Skeletal muscle satellite cell (primary cell): ENCODE measurements at regions not wholly inside any gene's neighbourhood (a gene's known extent, or its start where the extent isn't known, plus 50 kb on each side); places are given as distances from the start of the nearest gene placed in this dataset.
"Not testable (repeated sequence)": the region's sequence is repeated elsewhere in the genome, so short reads cannot be mapped to it uniquely, and the experiment has no call there.

Source experiments
- H3K27me3 ChIP-seq: 2 replicates; pipeline ENCODE4 v1.7.0; 2013; ENCODE audit warnings: low read length; ENCODE audit not compliant: control insufficient read depth, insufficient read depth
- H3K36me3 ChIP-seq: 2 replicates; pipeline ENCODE4 v1.7.0; 2013; ENCODE audit warnings: mild to moderate bottlenecking, control low read depth, low read length; ENCODE audit not compliant: insufficient read depth
- H3K4me1 ChIP-seq: 2 replicates; pipeline ENCODE4 v1.7.0; 2013; ENCODE audit warnings: low read length; ENCODE audit not compliant: control insufficient read depth, insufficient read depth
- H3K4me2 ChIP-seq: 2 replicates; pipeline ENCODE4 v1.7.0; 2013; ENCODE audit warnings: mild to moderate bottlenecking, low read length
- H3K4me3 ChIP-seq: 2 replicates; pipeline ENCODE4 v1.7.0; 2013; ENCODE audit warnings: low read length
- H3K9ac ChIP-seq: 2 replicates; pipeline ENCODE4 v1.7.0; 2013; ENCODE audit warnings: mild to moderate bottlenecking, low read depth, low read length, moderate library complexity
- H3K9me3 ChIP-seq: replicated peaks from 2 replicates; pipeline ENCODE4 v1.7.0; 2013; ENCODE audit warnings: mild to moderate bottlenecking, control low read depth, low read length

DNA sequence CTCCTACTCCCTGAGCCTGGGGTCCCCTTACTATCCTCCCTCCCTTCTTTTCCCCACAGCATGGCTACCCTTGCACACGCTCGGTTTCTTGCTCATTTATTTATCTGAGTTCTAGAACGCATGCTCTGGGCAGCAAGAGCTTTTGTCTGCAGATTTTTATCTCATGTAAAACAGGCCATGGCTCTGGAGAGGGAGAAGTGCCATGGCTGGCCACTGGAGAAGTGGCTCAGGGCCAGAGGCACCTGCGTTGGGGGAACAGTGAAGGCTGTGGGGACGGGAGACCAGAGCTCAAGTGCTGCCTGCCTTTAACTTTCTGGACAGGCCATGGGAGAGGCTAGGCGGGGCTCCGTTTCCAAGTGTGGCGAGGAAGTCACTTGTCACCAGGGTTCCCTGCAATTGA, 177.7 kb upstream of the SULF2 start:
- Histone ChIP-seq H3K36me3 (no peaks in the 10 kb centered on the region), H3K4me3 (no peak overlapping the region), H3K4me2 (no peak overlapping the region), H3K9me3 (peaks cover 6% of the 10 kb centered on the region), H3K27me3 (no peaks in the 10 kb centered on the region), H3K4me1 (no peaks in the 10 kb centered on the region), H3K9ac (no peak overlapping the region)

DNA sequence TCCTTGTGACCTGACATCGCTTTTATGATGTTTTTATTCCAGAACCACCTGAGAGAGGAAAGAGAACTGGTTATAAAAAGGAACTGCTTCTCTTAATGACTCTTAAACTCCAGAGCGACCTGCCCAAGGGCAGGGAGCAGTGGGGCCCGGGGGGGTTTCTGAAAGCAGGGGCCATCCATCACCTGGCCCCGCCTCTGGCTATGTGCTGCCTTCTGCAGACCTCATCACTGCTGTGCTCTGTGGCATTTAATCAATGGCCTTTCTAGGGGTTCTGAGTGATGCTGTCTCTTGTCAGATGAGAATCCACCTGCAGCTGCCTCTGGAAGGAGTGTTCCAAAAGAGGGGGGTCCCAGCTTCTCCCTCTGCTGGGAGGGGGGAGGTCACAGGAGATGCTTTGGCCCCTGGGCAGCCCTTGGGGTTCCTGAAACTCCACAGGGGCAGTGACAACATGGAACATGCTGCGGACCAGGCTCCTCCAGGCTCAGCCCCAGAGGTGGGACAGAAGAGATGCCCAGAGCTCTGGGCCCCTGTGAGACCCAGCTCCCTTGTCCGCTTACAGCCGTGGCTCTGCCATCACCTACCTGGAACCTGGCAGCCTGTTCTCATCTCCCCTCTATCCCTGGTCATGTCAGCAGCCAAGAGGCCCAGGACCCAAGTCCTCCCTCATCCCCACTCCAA, 177.1 kb upstream of the SULF2 start:
- no peaks in the 10 kb centered on the region for H3K4me1 ChIP-seq
- H3K9ac ChIP-seq, result no peak overlapping the region
- H3K27me3 ChIP-seq, result no peaks in the 10 kb centered on the region
- H3K9me3 ChIP-seq, result peaks cover 6% of the 10 kb centered on the region
- no peaks in the 10 kb centered on the region for H3K36me3 ChIP-seq
- H3K4me2 ChIP-seq, result no peak overlapping the region
- no peak overlapping the region for H3K4me3 ChIP-seq

DNA sequence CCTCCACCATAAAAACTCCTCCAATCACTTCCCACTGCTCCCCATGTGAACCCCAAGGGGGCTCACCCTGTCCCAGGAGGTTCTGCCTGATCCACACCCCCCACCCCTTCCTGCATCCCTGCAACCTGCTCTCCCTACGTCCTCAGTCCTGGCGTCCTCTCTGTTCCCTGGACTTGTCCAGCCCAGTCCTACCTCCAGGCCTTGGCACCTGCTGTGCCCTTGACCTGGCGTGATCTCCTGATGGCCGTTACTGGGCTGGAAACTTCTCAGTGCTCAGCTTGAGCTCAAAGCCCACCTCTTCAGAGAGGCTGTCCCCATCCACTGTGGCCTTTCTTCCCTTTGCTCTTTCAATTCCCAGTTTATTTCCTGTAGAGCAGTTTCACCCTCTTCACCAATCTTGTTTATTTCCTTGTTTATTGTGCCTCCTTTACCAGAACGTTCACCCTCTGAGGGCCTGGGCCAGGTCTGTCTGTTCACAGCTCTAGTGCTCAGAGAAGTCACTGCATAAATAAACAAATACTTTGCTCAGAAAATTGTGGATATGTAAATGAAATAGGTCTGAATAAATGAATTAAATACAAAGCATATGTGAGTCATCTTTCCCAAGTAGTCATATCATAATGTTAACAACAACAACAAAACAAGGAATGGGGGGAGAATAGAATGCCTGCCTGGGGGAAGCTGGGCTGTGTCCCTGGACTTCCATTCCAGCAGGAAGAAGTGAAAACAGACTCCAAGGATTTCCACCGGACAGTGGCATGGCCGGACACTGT, 175.7 kb upstream of the SULF2 start:
- H3K4me2 ChIP-seq, result no peak overlapping the region
- H3K4me1 ChIP-seq, result no peaks in the 10 kb centered on the region
- no peaks in the 10 kb centered on the region for H3K36me3 ChIP-seq
- no peaks in the 10 kb centered on the region for H3K27me3 ChIP-seq
- H3K9ac ChIP-seq, result no peak overlapping the region
- peaks cover 6% of the 10 kb centered on the region for H3K9me3 ChIP-seq
- no peak overlapping the region for H3K4me3 ChIP-seq

DNA sequence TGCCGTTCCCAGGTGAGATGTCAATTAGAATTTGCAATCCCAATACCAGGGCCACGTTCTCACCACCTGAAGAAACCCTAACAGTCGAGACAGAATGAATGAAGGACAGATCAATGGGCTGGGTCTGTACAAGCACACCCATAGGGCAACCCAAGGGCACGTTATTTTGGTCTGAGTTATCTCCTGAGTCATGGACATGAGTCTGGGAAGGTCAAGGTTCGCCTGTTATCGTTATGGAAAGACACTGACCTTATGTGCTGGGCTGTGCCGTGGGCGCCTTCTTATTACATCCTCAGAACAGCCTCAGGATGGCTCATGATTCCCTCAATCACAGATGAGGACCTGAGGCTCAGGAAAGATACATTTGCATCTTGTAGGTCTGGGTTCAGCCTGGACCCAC, 175.0 kb upstream of the SULF2 start:
- H3K27me3 ChIP-seq, result no peaks in the 10 kb centered on the region
- peaks cover 6% of the 10 kb centered on the region for H3K9me3 ChIP-seq
- H3K9ac ChIP-seq, result no peak overlapping the region
- H3K4me1 ChIP-seq, result no peaks in the 10 kb centered on the region
- no peak overlapping the region for H3K4me2 ChIP-seq
- H3K36me3 ChIP-seq, result no peaks in the 10 kb centered on the region
- no peak overlapping the region for H3K4me3 ChIP-seq

DNA sequence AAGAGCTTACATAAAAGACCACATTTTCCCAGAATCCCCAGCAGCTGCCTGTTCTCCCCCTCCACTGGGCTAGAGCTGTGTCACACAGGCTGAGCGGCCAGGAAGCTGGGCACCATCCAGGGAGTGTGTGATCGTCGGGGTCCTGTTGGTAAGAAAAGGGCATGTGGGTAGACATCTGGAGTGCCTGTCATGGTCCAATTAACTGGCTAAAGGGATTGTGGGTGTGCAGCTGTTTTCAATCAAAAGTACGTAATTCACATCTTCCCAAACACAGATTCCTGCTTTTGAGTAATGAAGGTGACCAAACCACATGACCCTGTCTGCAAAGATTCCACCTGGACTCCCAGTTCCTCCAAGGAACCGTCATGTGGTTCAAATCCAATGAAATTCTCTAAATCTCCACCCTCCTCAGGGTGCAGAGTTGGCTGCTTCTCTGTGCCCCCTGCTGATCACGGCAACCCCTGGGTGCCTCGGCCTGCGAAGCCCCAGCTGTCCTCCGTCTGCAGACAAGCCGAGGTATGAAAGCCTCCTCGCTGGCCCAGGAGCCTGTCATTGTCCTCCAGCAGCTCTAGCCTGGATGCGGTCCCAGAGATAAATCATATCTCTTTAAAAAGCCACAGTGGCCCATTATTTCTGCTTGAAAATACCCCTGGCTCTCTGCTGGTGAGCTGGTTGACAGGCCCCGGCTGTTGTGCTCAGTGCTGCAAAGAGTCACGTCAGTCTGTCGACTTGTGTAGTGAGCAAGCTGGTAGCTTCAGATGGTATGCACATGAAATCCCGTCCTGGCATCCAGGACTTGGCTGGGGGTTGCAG, 172.9 kb upstream of the SULF2 start:
- not testable (repeated sequence) for H3K4me2 ChIP-seq, H3K4me3 ChIP-seq, H3K9ac ChIP-seq, H3K27me3 ChIP-seq, H3K9me3 ChIP-seq, H3K36me3 ChIP-seq, H3K4me1 ChIP-seq

DNA sequence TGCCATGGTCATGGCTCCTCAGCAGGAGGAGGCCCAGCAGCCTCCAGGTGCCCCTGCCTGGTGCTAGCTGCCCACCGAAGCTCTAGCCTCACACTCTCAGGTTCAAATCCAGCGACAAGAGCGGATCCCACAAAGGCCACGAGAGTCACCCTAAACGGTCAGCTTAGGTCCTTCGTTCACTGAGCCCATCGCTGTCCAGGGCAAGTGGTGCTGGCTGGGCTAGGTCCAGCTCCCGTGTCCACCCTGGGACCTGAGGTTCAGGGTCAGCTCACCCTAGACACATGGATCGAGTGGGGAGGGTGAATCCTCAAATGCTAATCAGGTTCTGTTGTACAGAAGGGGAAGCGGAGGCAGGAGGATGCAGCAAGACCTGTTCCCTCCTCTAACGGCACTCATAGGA, 171.9 kb upstream of the SULF2 start:
- Histone ChIP-seq H3K27me3 (no peaks in the 10 kb centered on the region), H3K4me2 (no peak overlapping the region), H3K4me3 (no peak overlapping the region), H3K9me3 (peaks cover 11% of the 10 kb centered on the region), H3K9ac (no peak overlapping the region), H3K36me3 (no peaks in the 10 kb centered on the region), H3K4me1 (no peaks in the 10 kb centered on the region)

DNA sequence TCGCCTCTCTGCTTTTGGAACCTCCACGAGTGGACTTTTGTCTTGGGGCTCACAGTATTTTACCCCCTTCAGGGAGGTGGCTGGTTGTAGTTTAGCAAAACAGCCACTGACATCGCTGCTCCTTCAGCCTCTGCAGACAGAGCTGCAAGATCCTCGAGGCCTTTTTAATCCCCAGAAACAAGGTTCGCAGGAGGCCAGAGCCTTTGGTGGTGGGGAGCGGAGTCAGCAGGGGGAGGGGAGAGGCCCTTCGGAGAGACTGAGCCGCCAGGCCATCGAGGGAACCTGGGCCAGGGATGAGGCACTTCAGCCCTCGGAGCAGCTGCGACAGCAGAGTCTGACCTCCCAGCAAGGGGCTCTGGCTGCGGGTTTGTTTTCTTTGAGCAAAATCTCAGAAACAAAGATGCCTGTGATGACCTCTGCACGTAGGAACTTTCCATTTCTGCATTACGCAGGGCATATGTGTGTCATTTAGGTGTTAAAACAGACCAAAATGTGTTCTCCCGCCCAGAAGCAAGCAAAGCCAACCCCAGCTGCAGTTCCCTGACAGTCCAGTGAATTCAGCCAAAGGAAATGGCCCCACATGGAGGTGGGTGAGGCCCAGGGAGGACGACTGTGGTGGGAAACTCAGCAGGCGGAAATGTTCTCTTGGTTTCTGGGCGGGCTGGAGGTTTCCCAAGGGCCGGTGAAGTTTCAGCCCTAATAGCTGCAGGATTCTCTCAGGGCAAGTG, 171.2 kb upstream of the SULF2 start:
- Histone ChIP-seq H3K9me3 (peaks cover 11% of the 10 kb centered on the region), H3K4me2 (no peak overlapping the region), H3K4me1 (no peaks in the 10 kb centered on the region), H3K4me3 (no peak overlapping the region), H3K9ac (no peak overlapping the region), H3K36me3 (no peaks in the 10 kb centered on the region), H3K27me3 (no peaks in the 10 kb centered on the region)

DNA sequence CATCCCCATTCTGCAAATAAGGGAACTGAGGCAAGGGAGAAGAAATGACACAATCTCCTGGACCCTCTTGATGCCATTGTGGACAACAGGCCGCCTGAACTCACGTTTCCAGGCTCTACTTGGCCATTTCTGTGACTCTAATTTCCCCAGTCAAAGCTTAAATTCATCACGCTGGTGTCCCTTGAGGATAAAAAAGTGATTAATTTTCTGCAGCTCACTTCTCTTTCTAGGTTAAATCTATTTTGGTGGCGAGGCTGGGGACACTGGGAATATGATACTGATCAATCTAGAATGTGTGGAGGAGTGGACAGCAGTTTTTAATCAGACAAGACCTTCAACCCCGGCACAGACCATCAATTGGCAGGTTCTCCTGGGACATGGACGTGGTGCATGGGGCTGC, 168.2 kb upstream of the SULF2 start:
- no peak overlapping the region for H3K9ac ChIP-seq
- H3K4me1 ChIP-seq, result no peaks in the 10 kb centered on the region
- no peaks in the 10 kb centered on the region for H3K27me3 ChIP-seq
- no peak overlapping the region for H3K4me2 ChIP-seq
- no peak overlapping the region for H3K4me3 ChIP-seq
- H3K9me3 ChIP-seq, result peaks cover 5% of the 10 kb centered on the region
- H3K36me3 ChIP-seq, result no peaks in the 10 kb centered on the region

DNA sequence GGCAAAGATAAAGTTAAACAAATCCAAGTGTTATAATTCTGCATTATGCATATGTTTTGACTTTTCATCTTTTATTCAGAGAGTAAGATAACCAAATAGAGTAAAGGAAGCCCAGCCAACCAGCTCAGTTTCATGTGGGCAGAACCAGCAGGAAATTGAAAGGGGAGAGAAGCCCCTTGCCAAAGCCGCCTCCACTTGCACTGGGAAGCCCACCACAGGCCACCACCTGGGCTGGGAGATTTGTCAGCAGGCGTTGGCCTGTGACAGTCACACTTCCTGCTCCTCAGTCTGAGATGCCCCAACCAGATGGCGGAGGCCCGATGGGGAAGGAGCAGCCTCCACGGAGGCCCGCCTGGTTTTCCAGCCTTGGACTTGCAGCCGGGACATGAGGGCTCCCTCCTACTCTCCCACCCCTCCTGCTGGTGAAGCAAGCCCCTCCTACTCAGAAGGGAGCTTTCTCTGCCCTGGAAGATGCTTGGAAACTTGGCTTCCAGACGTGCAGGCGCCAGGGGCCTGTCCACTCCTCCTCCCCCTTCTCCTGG, 166.8 kb upstream of the SULF2 start:
- H3K4me2 ChIP-seq, result no peak overlapping the region
- H3K4me3 ChIP-seq, result no peak overlapping the region
- H3K9ac ChIP-seq, result no peak overlapping the region
- no peaks in the 10 kb centered on the region for H3K4me1 ChIP-seq
- H3K27me3 ChIP-seq, result no peaks in the 10 kb centered on the region
- H3K9me3 ChIP-seq, result peaks cover 5% of the 10 kb centered on the region
- no peaks in the 10 kb centered on the region for H3K36me3 ChIP-seq

DNA sequence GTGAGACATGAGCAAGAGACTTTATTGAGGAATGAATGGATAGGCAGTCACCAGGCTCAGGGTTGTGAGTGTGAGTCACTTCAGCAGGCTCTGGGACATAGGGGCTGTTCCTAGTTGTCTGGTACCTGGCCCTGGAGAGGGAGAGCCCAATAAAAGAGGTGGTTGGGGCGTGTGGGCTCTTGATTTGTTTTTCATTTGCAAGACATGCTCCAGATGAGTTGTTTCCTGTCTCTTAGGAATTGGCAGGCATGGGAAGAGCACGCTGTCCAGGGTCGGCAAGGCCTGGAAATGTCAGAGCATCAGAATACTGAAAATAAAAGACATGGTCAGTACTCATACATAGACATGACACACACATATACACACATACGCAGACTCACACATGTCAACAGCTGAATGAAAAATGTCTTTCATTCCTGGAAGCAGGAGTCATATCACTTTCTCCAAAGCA, 166.3 kb upstream of the SULF2 start:
- Histone ChIP-seq H3K36me3 (no peaks in the 10 kb centered on the region), H3K9ac (no peak overlapping the region), H3K4me3 (no peak overlapping the region), H3K9me3 (peaks cover 5% of the 10 kb centered on the region), H3K4me2 (no peak overlapping the region), H3K4me1 (no peaks in the 10 kb centered on the region), H3K27me3 (no peaks in the 10 kb centered on the region)

DNA sequence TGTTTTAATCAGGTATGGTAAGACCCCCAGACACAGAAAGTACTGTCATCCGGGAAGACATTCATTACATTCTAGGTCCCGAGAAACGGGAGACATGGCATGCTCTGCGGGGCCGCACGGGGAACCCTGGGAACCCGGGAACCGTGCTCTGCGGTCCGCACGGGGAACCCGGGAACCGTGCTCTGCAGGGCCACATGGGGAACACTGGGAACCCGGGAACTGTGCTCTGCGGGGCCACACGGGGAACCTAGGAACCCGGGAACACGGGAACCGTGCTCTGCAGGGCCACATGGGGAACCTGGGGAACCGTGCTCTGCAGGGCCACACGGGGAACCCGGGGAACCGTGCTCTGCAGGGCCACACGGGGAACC, 165.6 kb upstream of the SULF2 start:
- H3K9me3 ChIP-seq, result peaks cover 5% of the 10 kb centered on the region
- no peaks in the 10 kb centered on the region for H3K4me1 ChIP-seq
- no peaks in the 10 kb centered on the region for H3K27me3 ChIP-seq
- H3K36me3 ChIP-seq, result no peaks in the 10 kb centered on the region
- H3K4me2 ChIP-seq, result no peak overlapping the region
- H3K4me3 ChIP-seq, result no peak overlapping the region
- no peak overlapping the region for H3K9ac ChIP-seq
